ENCODE measurements at regions not wholly inside any gene's neighbourhood (a gene's known extent, or its start where the extent isn't known, plus 50 kb on each side); places are given as distances from the start of the nearest gene placed in this dataset.
"Not testable (repeated sequence)": the region's sequence is repeated elsewhere in the genome, so short reads cannot be mapped to it uniquely, and the experiment has no call there.

- no peak for DNase-seq
Observed at GRCh38 chr15:20345401-20345958, 196.1 kb downstream of the GOLGA6L6 start.

- DNase-seq, result no peak
Observed at GRCh38 chr15:20344601-20345400, 196.8 kb downstream of the GOLGA6L6 start.

- DNase-seq, result not testable (repeated sequence)
Observed at GRCh38 chr15:20343395-20344211, 198.0 kb downstream of the GOLGA6L6 start.

DNA sequence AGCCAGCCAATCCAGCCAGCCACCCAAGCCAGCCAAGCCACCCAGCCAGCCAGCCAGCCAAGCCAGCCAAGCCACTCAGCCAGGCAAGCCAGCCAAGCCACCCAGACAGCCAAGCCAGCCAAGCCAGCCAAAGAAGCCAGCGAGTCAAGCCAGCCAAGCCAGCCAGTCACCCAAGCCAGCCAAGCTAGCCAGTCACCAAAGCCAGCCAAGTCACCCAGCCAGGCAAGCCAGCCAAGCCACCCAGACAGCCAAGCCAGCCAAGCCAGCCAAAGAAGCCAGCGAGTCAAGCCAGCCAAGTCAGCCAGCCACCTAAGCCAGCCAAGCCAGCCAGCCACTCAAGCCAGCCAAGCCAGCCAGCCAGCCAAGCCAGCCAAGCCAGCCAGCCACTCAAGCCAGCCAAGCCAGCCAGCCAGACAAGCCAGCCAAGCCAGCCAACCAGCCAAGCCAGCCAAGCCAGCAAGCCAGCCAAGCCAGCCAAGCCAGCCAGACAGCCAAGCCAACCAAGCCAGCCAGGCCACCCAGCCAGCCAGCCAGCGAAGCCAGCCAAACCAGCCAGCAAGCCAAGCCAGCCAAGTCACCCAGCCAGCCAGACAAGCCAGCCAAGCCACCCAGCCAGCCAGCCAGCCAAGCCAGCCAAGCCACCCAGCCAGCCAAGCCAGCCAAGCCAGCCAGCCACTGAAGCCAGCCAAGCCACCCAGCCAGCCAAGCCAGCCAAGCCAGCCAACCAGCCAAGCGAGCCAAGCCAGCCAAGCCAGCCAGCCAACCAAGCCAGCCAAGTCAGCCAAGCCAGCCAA is 198.8 kb downstream of the GOLGA6L6 start:
- not testable (repeated sequence) for DNase-seq

- no peak for DNase-seq
Observed at GRCh38 chr15:20341901-20342600, 199.5 kb downstream of the GOLGA6L6 start.

GRCh38 chr15:20340931-20341661 is 200.5 kb downstream of the GOLGA6L6 start:
- DNase-seq, result no peak

DNA sequence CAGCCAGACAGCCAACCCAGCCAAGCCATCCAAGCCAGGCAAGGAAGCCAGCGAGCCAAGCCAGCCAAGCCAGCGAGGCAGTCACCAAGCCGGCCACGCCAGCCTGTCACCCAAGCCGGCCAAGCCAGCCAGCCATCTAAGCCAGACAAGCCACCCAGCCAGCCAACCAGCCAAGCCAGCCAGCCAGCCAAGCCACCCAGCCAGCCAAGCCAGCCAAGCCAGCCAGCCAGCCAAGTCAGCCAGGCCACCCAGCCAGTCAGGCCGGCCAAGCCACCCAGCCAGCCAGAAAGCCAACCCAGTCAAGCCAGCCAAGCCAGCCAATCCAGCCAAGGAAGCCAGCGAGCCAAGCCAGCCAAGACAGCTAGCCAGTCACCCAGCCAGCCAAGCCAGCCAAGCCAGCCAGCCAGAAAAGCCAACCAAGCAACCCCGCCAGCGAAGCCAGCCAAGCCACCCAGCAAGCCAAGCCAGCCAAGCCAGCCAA is 201.2 kb downstream of the GOLGA6L6 start:
- no peak for DNase-seq

GRCh38 chr15:20339086-20339791 is 202.4 kb downstream of the GOLGA6L6 start:
- DNase-seq, result not testable (repeated sequence)

GRCh38 chr15:20338671-20339070 is 202.9 kb downstream of the GOLGA6L6 start:
- not testable (repeated sequence) for DNase-seq

DNA sequence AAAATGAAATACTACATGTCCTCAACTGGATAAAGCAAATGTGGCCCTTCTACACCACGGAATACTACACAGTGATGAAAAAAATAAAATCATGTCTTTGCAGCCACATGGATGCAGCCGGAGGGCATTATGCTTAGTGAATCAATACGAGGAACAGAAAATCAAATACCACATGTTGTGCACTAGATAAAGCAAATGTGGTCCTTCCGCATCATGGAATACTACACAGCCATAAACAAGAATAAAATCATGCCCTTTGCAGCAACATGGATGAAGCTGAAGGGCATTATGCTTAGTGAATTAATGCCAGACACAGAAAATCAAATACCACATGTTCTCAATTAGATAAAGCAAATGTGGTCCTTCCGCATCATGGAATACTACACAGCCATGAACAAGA is 204.4 kb downstream of the GOLGA6L6 start:
- DNase-seq, result not testable (repeated sequence)

GRCh38 chr15:20334451-20334850 is 207.1 kb downstream of the GOLGA6L6 start:
- DNase-seq, result not testable (repeated sequence)

GRCh38 chr15:20325751-20326150 is 215.8 kb downstream of the GOLGA6L6 start:
- DNase-seq, result not testable (repeated sequence)

GRCh38 chr15:20317132-20317531 is 224.5 kb downstream of the GOLGA6L6 start:
- DNase-seq, result not testable (repeated sequence)

- DNase-seq, result not testable (repeated sequence)
Observed at GRCh38 chr15:20311014-20311680, 230.5 kb downstream of the GOLGA6L6 start.

DNA sequence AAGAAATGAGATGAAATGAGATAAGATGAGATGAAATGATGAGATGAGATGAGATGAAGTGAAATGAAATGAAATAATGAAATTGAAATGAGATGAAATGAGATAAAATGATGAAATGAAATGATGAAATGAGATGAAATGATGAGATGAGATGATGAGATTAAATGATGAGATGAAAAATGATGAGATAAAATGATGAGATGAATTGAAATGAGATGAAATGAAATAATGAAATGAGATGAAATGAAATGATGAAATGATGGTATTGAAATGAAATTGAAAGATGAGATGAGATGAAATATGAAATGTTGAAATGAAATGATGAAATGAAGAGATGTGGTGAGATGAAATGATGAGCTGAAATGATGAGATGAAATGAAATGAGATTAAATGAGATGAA is 231.0 kb downstream of the GOLGA6L6 start:
- no peak for DNase-seq

DNA sequence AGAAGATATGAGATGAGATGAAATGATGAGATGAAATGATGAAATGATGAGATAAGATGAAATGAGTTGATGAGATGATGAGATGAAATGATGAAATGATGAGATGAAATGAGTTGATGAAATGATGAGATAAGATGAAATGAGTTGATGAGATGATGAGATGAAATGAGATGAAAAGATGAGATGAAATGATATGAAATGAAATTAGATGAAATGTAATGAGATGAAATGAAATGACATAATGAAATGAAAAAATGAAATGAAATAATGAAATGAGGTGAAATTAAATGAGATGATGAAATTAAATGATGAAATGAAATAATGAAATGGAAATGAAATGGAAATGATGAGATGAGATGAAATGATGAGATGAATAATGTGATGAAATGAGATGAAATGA is 231.6 kb downstream of the GOLGA6L6 start:
- DNase-seq, result not testable (repeated sequence)

DNA sequence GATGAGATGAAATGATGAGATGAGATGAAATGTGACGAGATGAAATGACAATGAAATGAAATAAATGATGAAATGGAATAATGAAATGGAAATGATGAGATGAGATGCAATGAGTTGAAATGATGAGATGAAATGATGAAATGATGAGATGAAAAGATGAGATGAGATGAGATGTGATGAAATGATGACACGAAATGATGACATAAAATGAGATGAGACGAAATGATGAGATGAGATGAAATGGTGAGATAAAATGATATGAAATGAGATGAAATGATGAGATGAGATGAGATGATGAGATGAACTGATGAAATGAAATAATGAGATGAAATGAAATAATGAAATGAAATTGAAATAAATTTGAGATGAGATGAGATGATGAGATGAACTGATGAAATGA is 232.2 kb downstream of the GOLGA6L6 start:
- not testable (repeated sequence) for DNase-seq

DNA sequence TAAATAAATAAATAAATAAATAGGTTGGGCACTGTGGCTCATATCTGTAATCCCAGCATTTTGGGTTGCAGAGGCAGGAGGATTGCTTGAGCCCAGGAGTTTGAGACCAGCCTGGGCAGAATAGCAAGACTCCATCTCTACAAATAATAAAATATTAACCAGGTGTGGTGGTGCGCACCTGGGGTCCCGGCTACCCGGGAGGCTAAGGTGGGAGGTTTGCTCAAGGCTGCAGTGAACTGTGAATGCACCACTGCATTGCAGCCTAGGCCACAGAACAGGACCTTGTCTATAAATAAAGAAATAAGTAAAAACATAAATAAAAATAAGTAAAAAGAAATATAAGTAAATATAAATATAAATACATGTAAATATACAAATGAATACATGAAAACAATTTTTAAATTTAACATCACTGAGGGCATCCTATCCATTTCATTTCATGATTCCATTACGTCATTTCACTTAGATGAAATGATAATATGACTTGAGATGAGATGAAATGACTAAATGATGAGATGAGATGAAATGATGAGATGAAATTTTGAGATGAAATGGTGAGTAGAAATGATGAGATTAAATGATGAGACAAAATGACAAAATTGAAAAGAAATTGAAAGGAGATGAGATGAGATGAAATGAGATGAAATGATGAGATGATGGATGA is 233.4 kb downstream of the GOLGA6L6 start:
- DNase-seq, result not testable (repeated sequence)

Measured in muscle of back (tissue), 3 donors.